ENCODE measurements at regions not wholly inside any gene's neighbourhood (a gene's known extent, or its start where the extent isn't known, plus 50 kb on each side); places are given as distances from the start of the nearest gene placed in this dataset.

DNA sequence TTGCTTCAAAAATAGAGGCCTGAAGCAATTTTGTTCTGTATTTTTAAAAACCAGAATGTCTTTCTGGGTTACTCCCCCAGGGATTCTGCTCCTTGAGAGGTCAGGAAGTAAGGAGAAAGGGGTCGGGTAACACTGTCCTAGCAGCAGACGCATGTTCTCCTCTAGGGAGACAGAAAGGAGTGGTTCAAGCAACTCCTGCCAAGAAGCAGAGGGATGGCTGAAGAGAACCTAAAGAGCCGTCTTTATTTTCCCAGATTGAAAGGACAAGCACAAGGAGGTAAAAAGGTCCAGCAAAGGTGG lies 58.0 kb upstream of the SLC4A11 start:
- TF ChIP-seq, protein P1, sequence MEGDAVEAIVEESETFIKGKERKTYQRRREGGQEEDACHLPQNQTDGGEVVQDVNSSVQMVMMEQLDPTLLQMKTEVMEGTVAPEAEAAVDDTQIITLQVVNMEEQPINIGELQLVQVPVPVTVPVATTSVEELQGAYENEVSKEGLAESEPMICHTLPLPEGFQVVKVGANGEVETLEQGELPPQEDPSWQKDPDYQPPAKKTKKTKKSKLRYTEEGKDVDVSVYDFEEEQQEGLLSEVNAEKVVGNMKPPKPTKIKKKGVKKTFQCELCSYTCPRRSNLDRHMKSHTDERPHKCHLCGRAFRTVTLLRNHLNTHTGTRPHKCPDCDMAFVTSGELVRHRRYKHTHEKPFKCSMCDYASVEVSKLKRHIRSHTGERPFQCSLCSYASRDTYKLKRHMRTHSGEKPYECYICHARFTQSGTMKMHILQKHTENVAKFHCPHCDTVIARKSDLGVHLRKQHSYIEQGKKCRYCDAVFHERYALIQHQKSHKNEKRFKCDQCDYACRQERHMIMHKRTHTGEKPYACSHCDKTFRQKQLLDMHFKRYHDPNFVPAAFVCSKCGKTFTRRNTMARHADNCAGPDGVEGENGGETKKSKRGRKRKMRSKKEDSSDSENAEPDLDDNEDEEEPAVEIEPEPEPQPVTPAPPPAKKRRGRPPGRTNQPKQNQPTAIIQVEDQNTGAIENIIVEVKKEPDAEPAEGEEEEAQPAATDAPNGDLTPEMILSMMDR (conservative IDR thresholded peaks at IDR 0.05 in 1 of 2, IDR thresholded peaks at IDR 0.05 in 1 of 2; ENCODE audit: extremely low read depth in 1 of 2, insufficient read depth in 1 of 2, low read depth in 1 of 2, low read length in 2 of 2): no peak
- TF ChIP-seq EZH2 (IDR thresholded peaks at IDR 0.05; ENCODE audit: borderline replicate concordance, low read length): no peak
